ENCODE measurements at regions not wholly inside any gene's neighbourhood (a gene's known extent, or its start where the extent isn't known, plus 50 kb on each side); places are given as distances from the start of the nearest gene placed in this dataset.
"Not testable (repeated sequence)": the region's sequence is repeated elsewhere in the genome, so short reads cannot be mapped to it uniquely, and the experiment has no call there.

GRCh38 chr3:176839466-176839865 lies 357.8 kb downstream of the TBL1XR1 start:
- no peak for DNase-seq (ENCODE audit: low spot score in 2 of 2)
- Histone ChIP-seq H3K9me3 (no peaks in the 10 kb centered on the region), H3K36me3 (replicated peaks) (no peaks in the 10 kb centered on the region), H3K4me1 (no peaks in the 10 kb centered on the region), H3K27me3 (ENCODE audit: low read depth) (no peaks in the 10 kb centered on the region), H3K4me3 (no peak overlapping the region)
- in situ Hi-C loops (cut with MboI; ENCODE audit: low sequenced_read_pairs), result no loop called here

GRCh38 chr3:176827244-176827643 lies 370.0 kb downstream of the TBL1XR1 start:
- H3K4me1 ChIP-seq; H3K36me3 ChIP-seq (replicated peaks); H3K9me3 ChIP-seq; H3K4me3 ChIP-seq; in situ Hi-C loops (cut with MboI; ENCODE audit: low sequenced_read_pairs); H3K27me3 ChIP-seq (ENCODE audit: low read depth); DNase-seq (ENCODE audit: low spot score in 2 of 2): not testable (repeated sequence)

- Histone ChIP-seq H3K27me3 (ENCODE audit: low read depth) (no peaks in the 10 kb centered on the region), H3K4me1 (no peaks in the 10 kb centered on the region), H3K36me3 (replicated peaks) (no peaks in the 10 kb centered on the region), H3K4me3 (no peak overlapping the region), H3K9me3 (no peaks in the 10 kb centered on the region)
- DNase-seq (ENCODE audit: low spot score in 2 of 2), result no peak
- in situ Hi-C loops (cut with MboI; ENCODE audit: low sequenced_read_pairs), result loop anchor here (25.0 kb wide), 1 partner anchor 313 kb away; no protein-coding TSS in a partner anchor
Measured at GRCh38 chr3:176824811-176825210, 372.5 kb downstream of the TBL1XR1 start.

- Histone ChIP-seq H3K4me1 (no peaks in the 10 kb centered on the region), H3K4me3 (no peak overlapping the region), H3K9me3 (no peaks in the 10 kb centered on the region), H3K36me3 (replicated peaks) (no peaks in the 10 kb centered on the region), H3K27me3 (ENCODE audit: low read depth) (no peaks in the 10 kb centered on the region)
- DNase-seq (ENCODE audit: low spot score in 2 of 2), result no peak
- in situ Hi-C loops (cut with MboI; ENCODE audit: low sequenced_read_pairs), result loop anchor here (25.0 kb wide), 1 partner anchor 308 kb away; no protein-coding TSS in a partner anchor
Measured at GRCh38 chr3:176820764-176821163, 376.5 kb downstream of the TBL1XR1 start.

GRCh38 chr3:176816937-176817336 lies 380.3 kb downstream of the TBL1XR1 start:
- in situ Hi-C loops (cut with MboI; ENCODE audit: low sequenced_read_pairs), result loop anchor here (25.0 kb wide), 1 partner anchor 305 kb away; no protein-coding TSS in a partner anchor
- no peak overlapping the region for H3K4me3 ChIP-seq
- no peaks in the 10 kb centered on the region for H3K9me3 ChIP-seq
- no peaks in the 10 kb centered on the region for H3K4me1 ChIP-seq
- H3K36me3 ChIP-seq (replicated peaks), result no peaks in the 10 kb centered on the region
- DNase-seq (ENCODE audit: low spot score in 2 of 2), result no peak
- H3K27me3 ChIP-seq (ENCODE audit: low read depth), result no peaks in the 10 kb centered on the region

- in situ Hi-C loops (cut with MboI; ENCODE audit: low sequenced_read_pairs), result loop anchor here (25.0 kb wide), 1 partner anchor 302 kb away; no protein-coding TSS in a partner anchor
- Histone ChIP-seq H3K27me3 (ENCODE audit: low read depth) (no peaks in the 10 kb centered on the region), H3K4me3 (no peak overlapping the region), H3K4me1 (no peaks in the 10 kb centered on the region), H3K9me3 (no peaks in the 10 kb centered on the region), H3K36me3 (replicated peaks) (no peaks in the 10 kb centered on the region)
- DNase-seq (ENCODE audit: low spot score in 2 of 2), result peak; percentile 65 to 86
Measured at GRCh38 chr3:176814285-176814684, 383.0 kb downstream of the TBL1XR1 start.

- H3K27me3 ChIP-seq (ENCODE audit: low read depth), result no peaks in the 10 kb centered on the region
- no peaks in the 10 kb centered on the region for H3K9me3 ChIP-seq
- no peak for DNase-seq (ENCODE audit: low spot score in 2 of 2)
- H3K36me3 ChIP-seq (replicated peaks), result no peaks in the 10 kb centered on the region
- no peak overlapping the region for H3K4me3 ChIP-seq
- in situ Hi-C loops (cut with MboI; ENCODE audit: low sequenced_read_pairs), result loop anchor here (25.0 kb wide), 1 partner anchor 296 kb away; no protein-coding TSS in a partner anchor
- H3K4me1 ChIP-seq, result no peaks in the 10 kb centered on the region
Measured at GRCh38 chr3:176807938-176808337, 389.3 kb downstream of the TBL1XR1 start.

GRCh38 chr3:176799675-176800074 lies 397.6 kb downstream of the TBL1XR1 start:
- Histone ChIP-seq H3K9me3 (no peaks in the 10 kb centered on the region), H3K36me3 (replicated peaks) (no peaks in the 10 kb centered on the region), H3K27me3 (ENCODE audit: low read depth) (no peaks in the 10 kb centered on the region), H3K4me3 (no peak overlapping the region), H3K4me1 (peaks cover 16% of the 10 kb centered on the region)
- no peak for DNase-seq (ENCODE audit: low spot score in 2 of 2)
- in situ Hi-C loops (cut with MboI; ENCODE audit: low sequenced_read_pairs), result loop anchor here (25.0 kb wide), 1 partner anchor 287 kb away; no protein-coding TSS in a partner anchor

DNA sequence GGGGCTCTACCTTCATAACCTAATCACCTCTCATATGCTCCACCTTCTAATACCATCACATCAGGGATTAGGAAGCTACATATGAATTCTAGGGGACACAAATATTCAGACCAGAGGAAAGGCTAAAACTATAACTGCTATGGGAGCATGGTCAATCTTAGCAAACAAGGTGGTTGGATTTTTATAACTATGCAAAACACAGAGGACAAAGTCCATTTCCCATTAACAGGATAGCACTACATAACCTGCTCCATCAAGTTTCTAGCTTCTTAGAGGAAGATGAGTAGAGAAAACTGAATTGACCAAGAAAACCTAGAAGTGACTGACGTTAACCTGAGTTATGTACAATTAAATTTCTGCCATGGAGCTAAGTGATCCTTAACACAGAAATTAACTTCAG lies 398.6 kb downstream of the TBL1XR1 start:
- no peaks in the 10 kb centered on the region for H3K9me3 ChIP-seq
- peaks cover 19% of the 10 kb centered on the region for H3K4me1 ChIP-seq
- no peak overlapping the region for H3K4me3 ChIP-seq
- H3K36me3 ChIP-seq (replicated peaks), result no peaks in the 10 kb centered on the region
- H3K27me3 ChIP-seq (ENCODE audit: low read depth), result no peaks in the 10 kb centered on the region
- in situ Hi-C loops (cut with MboI; ENCODE audit: low sequenced_read_pairs), result no loop called here
- no peak for DNase-seq (ENCODE audit: low spot score in 2 of 2)

DNA sequence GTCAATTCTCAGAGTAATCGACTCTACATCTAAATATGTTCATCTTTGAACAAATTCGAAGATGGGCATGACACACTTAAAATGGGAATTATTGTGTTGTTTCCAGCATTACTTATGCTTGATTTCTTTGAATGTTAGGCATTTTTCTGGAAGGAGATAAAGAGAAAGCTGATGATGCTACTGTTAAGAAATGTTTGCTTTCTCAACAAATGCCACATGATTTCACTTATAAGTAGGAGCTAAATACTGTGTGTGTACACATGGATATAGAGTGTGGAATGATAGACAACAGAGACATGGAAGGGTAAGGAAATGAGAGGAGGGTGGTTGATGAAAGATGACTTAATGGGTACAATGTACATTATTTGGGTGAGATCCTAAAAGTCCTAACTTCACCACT lies 400.9 kb downstream of the TBL1XR1 start:
- in situ Hi-C loops (cut with MboI; ENCODE audit: low sequenced_read_pairs), result no loop called here
- Histone ChIP-seq H3K36me3 (replicated peaks) (no peaks in the 10 kb centered on the region), H3K4me1 (peaks cover 19% of the 10 kb centered on the region), H3K27me3 (ENCODE audit: low read depth) (no peaks in the 10 kb centered on the region), H3K9me3 (no peaks in the 10 kb centered on the region), H3K4me3 (no peak overlapping the region)
- no peak for DNase-seq (ENCODE audit: low spot score in 2 of 2)

DNA sequence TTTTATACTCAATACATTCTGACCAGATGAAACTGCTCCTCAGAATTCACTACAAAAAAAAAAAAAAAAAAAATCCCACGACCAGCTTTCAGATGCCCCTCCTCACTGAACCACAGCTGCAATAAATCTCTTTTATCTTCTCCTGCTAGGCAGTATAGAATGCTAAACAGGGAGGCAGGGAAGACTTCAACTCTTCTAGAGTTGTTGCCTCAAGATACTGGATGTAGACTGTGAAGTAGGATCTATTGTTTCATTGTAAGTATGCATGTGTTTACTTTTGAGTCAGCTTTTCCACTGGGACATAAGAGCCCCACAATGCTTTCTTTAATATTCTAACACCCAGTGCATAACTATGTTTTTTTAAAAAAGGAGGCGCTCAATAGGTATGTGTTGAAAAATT lies 401.4 kb downstream of the TBL1XR1 start:
- no peaks in the 10 kb centered on the region for H3K9me3 ChIP-seq
- peak; percentile 23 to 76 for DNase-seq (ENCODE audit: low spot score in 2 of 2)
- H3K4me3 ChIP-seq, result no peak overlapping the region
- in situ Hi-C loops (cut with MboI; ENCODE audit: low sequenced_read_pairs), result no loop called here
- no peaks in the 10 kb centered on the region for H3K27me3 ChIP-seq (ENCODE audit: low read depth)
- no peaks in the 10 kb centered on the region for H3K36me3 ChIP-seq (replicated peaks)
- peaks cover 19% of the 10 kb centered on the region for H3K4me1 ChIP-seq

DNA sequence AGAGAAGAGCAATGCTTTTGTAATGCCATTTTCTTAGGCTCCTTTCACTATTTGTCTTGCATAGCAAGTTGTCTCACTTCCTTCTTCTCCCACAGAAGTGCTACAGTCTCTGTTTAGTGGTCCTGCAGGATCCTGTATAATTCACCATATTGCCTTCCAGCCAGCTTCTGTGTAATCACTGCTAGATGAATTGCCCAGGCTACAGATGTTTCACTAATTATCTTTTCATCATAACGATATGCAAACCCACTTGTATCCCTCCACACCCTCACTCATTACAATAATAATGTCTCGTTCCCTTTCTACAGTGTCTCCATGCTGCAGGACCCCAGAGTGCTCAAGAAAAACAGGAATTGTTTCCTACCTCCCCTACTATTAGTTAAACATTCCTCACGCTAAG lies 402.9 kb downstream of the TBL1XR1 start:
- H3K4me3 ChIP-seq, result no peak overlapping the region
- H3K36me3 ChIP-seq (replicated peaks), result no peaks in the 10 kb centered on the region
- H3K27me3 ChIP-seq (ENCODE audit: low read depth), result no peaks in the 10 kb centered on the region
- no peaks in the 10 kb centered on the region for H3K9me3 ChIP-seq
- peaks cover 19% of the 10 kb centered on the region for H3K4me1 ChIP-seq
- in situ Hi-C loops (cut with MboI; ENCODE audit: low sequenced_read_pairs), result no loop called here
- peak in 1 of 2 experiments; percentile 14 for DNase-seq (ENCODE audit: low spot score in 2 of 2)

GRCh38 chr3:176789947-176790346 lies 407.3 kb downstream of the TBL1XR1 start:
- Histone ChIP-seq H3K4me1 (peaks cover 8% of the 10 kb centered on the region), H3K36me3 (replicated peaks) (no peaks in the 10 kb centered on the region), H3K27me3 (ENCODE audit: low read depth) (no peaks in the 10 kb centered on the region), H3K4me3 (no peak overlapping the region), H3K9me3 (no peaks in the 10 kb centered on the region)
- in situ Hi-C loops (cut with MboI; ENCODE audit: low sequenced_read_pairs), result no loop called here
- no peak for DNase-seq (ENCODE audit: low spot score in 2 of 2)

DNA sequence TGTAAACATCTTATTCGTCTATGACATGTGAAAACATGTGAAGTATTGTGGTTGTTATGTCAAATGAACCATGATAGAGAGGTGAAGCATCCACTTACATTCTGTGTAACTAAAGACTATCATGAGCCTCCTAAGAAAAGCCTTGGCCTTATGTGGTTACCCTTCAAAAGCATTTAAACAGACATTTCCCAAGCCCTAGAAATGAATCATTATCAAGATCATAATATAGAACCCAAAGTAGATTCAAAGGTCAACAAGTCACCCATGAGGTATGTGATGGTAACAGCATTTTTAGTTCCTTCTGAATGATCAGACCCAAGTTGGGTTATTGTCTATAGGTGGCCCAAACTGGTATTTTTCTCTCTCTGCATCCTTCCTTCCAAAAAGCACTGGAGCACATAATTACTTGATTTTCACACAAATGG lies 408.0 kb downstream of the TBL1XR1 start:
- H3K27me3 ChIP-seq (ENCODE audit: low read depth), result no peaks in the 10 kb centered on the region
- no peak for DNase-seq (ENCODE audit: low spot score in 2 of 2)
- H3K9me3 ChIP-seq, result no peaks in the 10 kb centered on the region
- peaks cover 2% of the 10 kb centered on the region; the same call in 1 of the 2 replicates for H3K4me1 ChIP-seq
- in situ Hi-C loops (cut with MboI; ENCODE audit: low sequenced_read_pairs), result no loop called here
- H3K4me3 ChIP-seq, result no peak overlapping the region
- no peaks in the 10 kb centered on the region for H3K36me3 ChIP-seq (replicated peaks)

DNA sequence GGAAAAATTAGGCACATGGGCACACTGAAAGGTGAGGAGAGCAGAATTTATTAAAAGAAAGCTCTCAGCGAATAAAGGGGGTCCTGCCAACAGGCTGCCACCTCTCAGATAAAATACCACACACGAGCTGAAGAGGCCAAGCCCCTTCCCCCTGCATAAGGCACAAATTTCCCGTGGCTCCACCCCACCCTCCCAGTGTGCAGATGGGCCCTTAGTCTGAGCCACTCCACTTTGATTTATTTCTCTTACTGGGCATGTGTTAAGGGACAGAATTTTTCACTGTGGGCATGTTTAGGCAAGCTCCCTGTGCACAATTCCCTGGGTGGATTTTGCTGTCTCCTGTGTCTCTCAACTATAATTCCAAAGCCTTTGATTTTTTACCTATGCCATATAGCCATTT lies 409.8 kb downstream of the TBL1XR1 start:
- Histone ChIP-seq H3K9me3 (no peaks in the 10 kb centered on the region), H3K27me3 (ENCODE audit: low read depth) (no peaks in the 10 kb centered on the region), H3K4me3 (no peak overlapping the region), H3K4me1 (0 out of 2 replicates have a peak, but pooled peaks cover 2% of the 10 kb centered on the region), H3K36me3 (replicated peaks) (no peaks in the 10 kb centered on the region)
- in situ Hi-C loops (cut with MboI; ENCODE audit: low sequenced_read_pairs), result no loop called here
- DNase-seq (ENCODE audit: low spot score in 2 of 2), result no peak

Measured in HAP-1 (cell line).